ENCODE measurements at regions not wholly inside any gene's neighbourhood (a gene's known extent, or its start where the extent isn't known, plus 50 kb on each side); places are given as distances from the start of the nearest gene placed in this dataset.

DNA sequence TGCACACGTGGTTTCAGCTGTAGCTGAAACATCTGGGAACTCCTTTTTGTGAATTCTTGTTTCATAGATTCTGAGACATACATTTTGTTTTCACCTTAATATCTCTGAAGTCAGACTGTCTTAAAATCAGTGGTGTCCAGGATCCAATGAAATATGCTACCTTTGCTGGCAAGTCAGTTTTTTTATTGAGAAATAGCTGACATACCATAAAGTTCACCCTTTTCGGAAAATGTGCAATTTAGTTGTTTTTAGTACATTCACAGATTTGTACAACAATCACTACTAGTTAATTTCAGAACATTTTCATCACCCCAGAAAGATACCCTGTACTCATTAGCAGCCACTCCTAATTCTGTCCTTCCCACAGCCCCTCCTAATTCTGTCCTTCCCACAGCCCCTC, 243.7 kb downstream of the GLI2 start:
- no peak overlapping the region for H3K9ac ChIP-seq (ENCODE audit: low read length)
- no peak overlapping the region for H3K27ac ChIP-seq (ENCODE audit: low read depth, low read length)
- no TSS peak for BruUV-seq (replicated peaks)
- no peaks in the 10 kb centered on the region for H3K36me3 ChIP-seq (ENCODE audit: control insufficient read depth in 1 of 2, insufficient read depth in 2 of 2, low read length in 2 of 2)
- H3K9me2 ChIP-seq (ENCODE audit: insufficient read depth): no peaks in the 10 kb centered on the region
- RAD21 ChIA-PET (ENCODE audit: low non-redundant PET in 1 of 2, low total read pairs in 2 of 2, uncharacterized antibody in 2 of 2, unreplicated experiment in 2 of 2): no interaction called here
- H3K4me2 ChIP-seq (ENCODE audit: low read length): no peak overlapping the region
- no peak overlapping the region for H3K4me3 ChIP-seq (replicated peaks in 1 of 2; ENCODE audit: low read depth in 1 of 2, low read length in 2 of 2)
- H2AFZ ChIP-seq (ENCODE audit: low read depth, low read length, poor library complexity, severe bottlenecking): no peak overlapping the region
- TF ChIP-seq SRF (IDR thresholded peaks at IDR 0.05; ENCODE audit: low read depth) (no peak), POLR2AphosphoS5 (IDR thresholded peaks at IDR 0.05; ENCODE audit: low read depth, low read length) (no peak), POLR2A (IDR thresholded peaks at IDR 0.05; ENCODE audit: borderline replicate concordance, extremely low read depth, insufficient read depth, insufficient read length) (no peak), SIN3A (IDR thresholded peaks at IDR 0.05; ENCODE audit: low read depth) (no peak), CBX3 (IDR thresholded peaks at IDR 0.05; ENCODE audit: low read depth) (no peak), EZH2phosphoT487 (IDR thresholded peaks at IDR 0.05; ENCODE audit: borderline replicate concordance) (no peak), EZH2 (IDR thresholded peaks at IDR 0.05) (no peak), ZNF274 (IDR thresholded peaks at IDR 0.05; ENCODE audit: low read depth, low read length) (no peak), JUND (IDR thresholded peaks at IDR 0.05) (no peak), YY1 (IDR thresholded peaks at IDR 0.05; ENCODE audit: extremely low read depth, insufficient replicate concordance, low read depth, low read length) (no peak), ELF1 (IDR thresholded peaks at IDR 0.05; ENCODE audit: borderline replicate concordance, low read depth) (no peak), ZFX (IDR thresholded peaks at IDR 0.05) (no peak), CEBPB (IDR thresholded peaks at IDR 0.05; ENCODE audit: low read depth) (no peak), TCF7L2 (IDR thresholded peaks at IDR 0.05; ENCODE audit: borderline replicate concordance, extremely low read depth, insufficient read depth, insufficient read length) (no peak)
- TF ChIP-seq, protein P1, sequence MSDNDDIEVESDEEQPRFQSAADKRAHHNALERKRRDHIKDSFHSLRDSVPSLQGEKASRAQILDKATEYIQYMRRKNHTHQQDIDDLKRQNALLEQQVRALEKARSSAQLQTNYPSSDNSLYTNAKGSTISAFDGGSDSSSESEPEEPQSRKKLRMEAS (IDR thresholded peaks at IDR 0.05): no peak
- TF ChIP-seq, protein P2, sequence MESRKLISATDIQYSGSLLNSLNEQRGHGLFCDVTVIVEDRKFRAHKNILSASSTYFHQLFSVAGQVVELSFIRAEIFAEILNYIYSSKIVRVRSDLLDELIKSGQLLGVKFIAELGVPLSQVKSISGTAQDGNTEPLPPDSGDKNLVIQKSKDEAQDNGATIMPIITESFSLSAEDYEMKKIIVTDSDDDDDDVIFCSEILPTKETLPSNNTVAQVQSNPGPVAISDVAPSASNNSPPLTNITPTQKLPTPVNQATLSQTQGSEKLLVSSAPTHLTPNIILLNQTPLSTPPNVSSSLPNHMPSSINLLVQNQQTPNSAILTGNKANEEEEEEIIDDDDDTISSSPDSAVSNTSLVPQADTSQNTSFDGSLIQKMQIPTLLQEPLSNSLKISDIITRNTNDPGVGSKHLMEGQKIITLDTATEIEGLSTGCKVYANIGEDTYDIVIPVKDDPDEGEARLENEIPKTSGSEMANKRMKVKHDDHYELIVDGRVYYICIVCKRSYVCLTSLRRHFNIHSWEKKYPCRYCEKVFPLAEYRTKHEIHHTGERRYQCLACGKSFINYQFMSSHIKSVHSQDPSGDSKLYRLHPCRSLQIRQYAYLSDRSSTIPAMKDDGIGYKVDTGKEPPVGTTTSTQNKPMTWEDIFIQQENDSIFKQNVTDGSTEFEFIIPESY (IDR thresholded peaks at IDR 0.05; ENCODE audit: extremely low read depth, insufficient replicate concordance, low read length): no peak
- TF ChIP-seq, protein P3, sequence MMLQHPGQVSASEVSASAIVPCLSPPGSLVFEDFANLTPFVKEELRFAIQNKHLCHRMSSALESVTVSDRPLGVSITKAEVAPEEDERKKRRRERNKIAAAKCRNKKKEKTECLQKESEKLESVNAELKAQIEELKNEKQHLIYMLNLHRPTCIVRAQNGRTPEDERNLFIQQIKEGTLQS (IDR thresholded peaks at IDR 0.05): no peak
- TF ChIP-seq, protein P4, sequence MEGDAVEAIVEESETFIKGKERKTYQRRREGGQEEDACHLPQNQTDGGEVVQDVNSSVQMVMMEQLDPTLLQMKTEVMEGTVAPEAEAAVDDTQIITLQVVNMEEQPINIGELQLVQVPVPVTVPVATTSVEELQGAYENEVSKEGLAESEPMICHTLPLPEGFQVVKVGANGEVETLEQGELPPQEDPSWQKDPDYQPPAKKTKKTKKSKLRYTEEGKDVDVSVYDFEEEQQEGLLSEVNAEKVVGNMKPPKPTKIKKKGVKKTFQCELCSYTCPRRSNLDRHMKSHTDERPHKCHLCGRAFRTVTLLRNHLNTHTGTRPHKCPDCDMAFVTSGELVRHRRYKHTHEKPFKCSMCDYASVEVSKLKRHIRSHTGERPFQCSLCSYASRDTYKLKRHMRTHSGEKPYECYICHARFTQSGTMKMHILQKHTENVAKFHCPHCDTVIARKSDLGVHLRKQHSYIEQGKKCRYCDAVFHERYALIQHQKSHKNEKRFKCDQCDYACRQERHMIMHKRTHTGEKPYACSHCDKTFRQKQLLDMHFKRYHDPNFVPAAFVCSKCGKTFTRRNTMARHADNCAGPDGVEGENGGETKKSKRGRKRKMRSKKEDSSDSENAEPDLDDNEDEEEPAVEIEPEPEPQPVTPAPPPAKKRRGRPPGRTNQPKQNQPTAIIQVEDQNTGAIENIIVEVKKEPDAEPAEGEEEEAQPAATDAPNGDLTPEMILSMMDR (IDR thresholded peaks at IDR 0.05 in 2 of 3, conservative IDR thresholded peaks at IDR 0.05 in 1 of 3; ENCODE audit: borderline replicate concordance in 1 of 3, insufficient read depth in 1 of 3, low read depth in 2 of 3, low read length in 2 of 3): no peak
- TF ChIP-seq, protein P5, sequence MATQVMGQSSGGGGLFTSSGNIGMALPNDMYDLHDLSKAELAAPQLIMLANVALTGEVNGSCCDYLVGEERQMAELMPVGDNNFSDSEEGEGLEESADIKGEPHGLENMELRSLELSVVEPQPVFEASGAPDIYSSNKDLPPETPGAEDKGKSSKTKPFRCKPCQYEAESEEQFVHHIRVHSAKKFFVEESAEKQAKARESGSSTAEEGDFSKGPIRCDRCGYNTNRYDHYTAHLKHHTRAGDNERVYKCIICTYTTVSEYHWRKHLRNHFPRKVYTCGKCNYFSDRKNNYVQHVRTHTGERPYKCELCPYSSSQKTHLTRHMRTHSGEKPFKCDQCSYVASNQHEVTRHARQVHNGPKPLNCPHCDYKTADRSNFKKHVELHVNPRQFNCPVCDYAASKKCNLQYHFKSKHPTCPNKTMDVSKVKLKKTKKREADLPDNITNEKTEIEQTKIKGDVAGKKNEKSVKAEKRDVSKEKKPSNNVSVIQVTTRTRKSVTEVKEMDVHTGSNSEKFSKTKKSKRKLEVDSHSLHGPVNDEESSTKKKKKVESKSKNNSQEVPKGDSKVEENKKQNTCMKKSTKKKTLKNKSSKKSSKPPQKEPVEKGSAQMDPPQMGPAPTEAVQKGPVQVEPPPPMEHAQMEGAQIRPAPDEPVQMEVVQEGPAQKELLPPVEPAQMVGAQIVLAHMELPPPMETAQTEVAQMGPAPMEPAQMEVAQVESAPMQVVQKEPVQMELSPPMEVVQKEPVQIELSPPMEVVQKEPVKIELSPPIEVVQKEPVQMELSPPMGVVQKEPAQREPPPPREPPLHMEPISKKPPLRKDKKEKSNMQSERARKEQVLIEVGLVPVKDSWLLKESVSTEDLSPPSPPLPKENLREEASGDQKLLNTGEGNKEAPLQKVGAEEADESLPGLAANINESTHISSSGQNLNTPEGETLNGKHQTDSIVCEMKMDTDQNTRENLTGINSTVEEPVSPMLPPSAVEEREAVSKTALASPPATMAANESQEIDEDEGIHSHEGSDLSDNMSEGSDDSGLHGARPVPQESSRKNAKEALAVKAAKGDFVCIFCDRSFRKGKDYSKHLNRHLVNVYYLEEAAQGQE (IDR thresholded peaks at IDR 0.05; ENCODE audit: low read depth): no peak
- CTCF ChIA-PET: no interaction called here
- H4K20me1 ChIP-seq (ENCODE audit: insufficient read depth): no peaks in the 10 kb centered on the region
- no peak for ATAC-seq
- POLR2A ChIA-PET: no interaction called here
- no peaks in the 10 kb centered on the region for H3K9me3 ChIP-seq (ENCODE audit: control insufficient read depth in 1 of 2, insufficient read depth in 1 of 2, low read depth in 1 of 2, low read length in 2 of 2)
- H3K79me2 ChIP-seq (ENCODE audit: insufficient read depth, low read length): no peaks in the 10 kb centered on the region
- intact Hi-C loops (cut with micrococcal nuclease): no loop called here
- DNase-seq (ENCODE audit: low read depth, low spot score): no peak
- peaks cover 0 to 7% of the 10 kb centered on the region in 2 experiments; a peak in 2 of 4 replicates for H3K4me1 ChIP-seq (ENCODE audit: control insufficient read depth in 1 of 2, insufficient read depth in 2 of 2, low read length in 2 of 2)
- no peaks in the 10 kb centered on the region; the same call in 1 of the 2 replicates for H3K27me3 ChIP-seq (ENCODE audit: insufficient read depth, low read length)
